ENCODE measurements at regions not wholly inside any gene's neighbourhood (a gene's known extent, or its start where the extent isn't known, plus 50 kb on each side); places are given as distances from the start of the nearest gene placed in this dataset.
"Not testable (repeated sequence)": the region's sequence is repeated elsewhere in the genome, so short reads cannot be mapped to it uniquely, and the experiment has no call there.

- H2AFZ ChIP-seq (ENCODE audit: low read depth, low read length); DNase-seq (ENCODE audit: low read depth); H3K4me3 ChIP-seq (ENCODE audit: insufficient read depth, low read depth, low read length); H3K36me3 ChIP-seq (ENCODE audit: insufficient read depth, low read length); H3K4me3 Mint-ChIP-seq (ENCODE audit: unreplicated experiment); H3K4me1 Mint-ChIP-seq (ENCODE audit: low read depth, unreplicated experiment); H3K27me3 ChIP-seq (ENCODE audit: insufficient read depth, low read length); H3K4me1 ChIP-seq (ENCODE audit: insufficient read depth, low read length); H3K27ac ChIP-seq (ENCODE audit: low read depth, low read length); H3K9me3 ChIP-seq (ENCODE audit: insufficient read depth, low read depth, low read length); H3K27me3 Mint-ChIP-seq (ENCODE audit: low read depth, unreplicated experiment); FAIRE-seq; H3K9me3 Mint-ChIP-seq (ENCODE audit: unreplicated experiment); H3K4me2 ChIP-seq (ENCODE audit: low read length); H3K27ac Mint-ChIP-seq (ENCODE audit: unreplicated experiment); H3K36me3 Mint-ChIP-seq (ENCODE audit: low read depth, unreplicated experiment); H4K20me1 ChIP-seq (ENCODE audit: insufficient read depth, low read length); H3K79me2 ChIP-seq (ENCODE audit: insufficient read depth, low read length); H3K9ac ChIP-seq (ENCODE audit: low read length): not testable (repeated sequence)
Measured at GRCh38 chr7:136109037-136109436, 131.9 kb upstream of the MTPN start.

DNA sequence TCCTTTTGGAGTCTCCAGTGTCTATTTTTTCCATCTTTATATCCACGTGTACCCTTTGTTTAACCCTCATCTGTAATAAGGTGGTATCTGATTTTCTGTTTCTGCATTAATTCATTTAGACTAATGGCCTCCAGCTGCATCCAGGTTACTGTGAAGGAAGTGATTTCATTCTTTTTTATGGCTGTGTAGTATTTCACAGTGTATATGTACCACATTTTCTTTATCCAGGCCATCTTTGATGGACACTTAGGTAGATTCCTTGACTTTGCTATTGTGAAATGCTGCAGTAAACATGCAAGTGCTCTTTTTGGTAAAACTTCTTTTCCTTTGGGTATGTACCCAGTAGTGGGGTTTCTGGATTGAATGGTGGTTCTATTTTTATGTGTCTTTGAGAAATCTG, 128.0 kb upstream of the MTPN start:
- H3K27ac ChIP-seq (ENCODE audit: low read depth, low read length), result no peak overlapping the region
- no peak overlapping the region for H3K9ac ChIP-seq (ENCODE audit: low read length)
- H3K9me3 ChIP-seq (ENCODE audit: insufficient read depth, low read depth, low read length), result no peaks in the 10 kb centered on the region
- no peaks in the 10 kb centered on the region for H3K27me3 Mint-ChIP-seq (ENCODE audit: low read depth, unreplicated experiment)
- no peaks in the 10 kb centered on the region for H3K27me3 ChIP-seq (ENCODE audit: insufficient read depth, low read length)
- FAIRE-seq (no peak), DNase-seq (ENCODE audit: low read depth) (no peak)
- H3K9me3 Mint-ChIP-seq (ENCODE audit: unreplicated experiment), result peaks cover 5% of the 10 kb centered on the region
- no peaks in the 10 kb centered on the region for H3K4me1 ChIP-seq (ENCODE audit: insufficient read depth, low read length)
- no peaks in the 10 kb centered on the region for H3K36me3 ChIP-seq (ENCODE audit: insufficient read depth, low read length)
- H2AFZ ChIP-seq (ENCODE audit: low read depth, low read length), result no peak overlapping the region
- no peak overlapping the region for H3K4me2 ChIP-seq (ENCODE audit: low read length)
- no peaks in the 10 kb centered on the region for H3K79me2 ChIP-seq (ENCODE audit: insufficient read depth, low read length)
- no peaks in the 10 kb centered on the region for H4K20me1 ChIP-seq (ENCODE audit: insufficient read depth, low read length)
- TF ChIP-seq CTCF (IDR thresholded peaks at IDR 0.05; ENCODE audit: insufficient read depth, low read depth, low read length), result no peak
- TF ChIP-seq EZH2 (IDR thresholded peaks at IDR 0.05; ENCODE audit: insufficient read depth, low read length), result no peak
- no peaks in the 10 kb centered on the region for H3K4me1 Mint-ChIP-seq (ENCODE audit: low read depth, unreplicated experiment)
- no peaks in the 10 kb centered on the region for H3K36me3 Mint-ChIP-seq (ENCODE audit: low read depth, unreplicated experiment)
- H3K4me3 ChIP-seq (ENCODE audit: insufficient read depth, low read depth, low read length), result no peak overlapping the region
- no peak overlapping the region for H3K27ac Mint-ChIP-seq (ENCODE audit: unreplicated experiment)
- H3K4me3 Mint-ChIP-seq (ENCODE audit: unreplicated experiment), result no peak overlapping the region

DNA sequence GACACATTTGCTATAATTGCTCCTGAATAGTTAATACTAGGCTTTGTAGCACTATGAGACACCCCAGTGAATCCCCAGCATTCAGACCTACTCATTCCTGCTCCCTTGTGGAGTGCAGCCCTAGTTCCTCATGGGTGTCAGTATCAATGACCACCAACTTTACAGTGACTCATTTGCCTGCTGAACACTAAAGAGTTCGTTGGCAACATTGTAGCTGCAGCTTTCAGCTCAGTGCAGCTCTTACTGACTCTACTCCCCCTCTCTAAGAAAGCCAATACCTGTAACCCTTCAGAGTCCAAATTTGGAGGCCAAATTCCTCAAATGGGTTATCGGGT, 127.1 kb upstream of the MTPN start:
- TF ChIP-seq EZH2 (IDR thresholded peaks at IDR 0.05; ENCODE audit: insufficient read depth, low read length) (no peak), CTCF (IDR thresholded peaks at IDR 0.05; ENCODE audit: insufficient read depth, low read depth, low read length) (no peak)
- Histone ChIP-seq H3K27me3 (ENCODE audit: insufficient read depth, low read length) (no peaks in the 10 kb centered on the region), H4K20me1 (ENCODE audit: insufficient read depth, low read length) (no peaks in the 10 kb centered on the region), H3K9me3 (ENCODE audit: insufficient read depth, low read depth, low read length) (no peaks in the 10 kb centered on the region), H3K4me1 (ENCODE audit: insufficient read depth, low read length) (no peaks in the 10 kb centered on the region), H3K4me3 (ENCODE audit: insufficient read depth, low read depth, low read length) (no peak overlapping the region), H3K9ac (ENCODE audit: low read length) (no peak overlapping the region), H2AFZ (ENCODE audit: low read depth, low read length) (no peak overlapping the region), H3K36me3 (ENCODE audit: insufficient read depth, low read length) (no peaks in the 10 kb centered on the region), H3K79me2 (ENCODE audit: insufficient read depth, low read length) (no peaks in the 10 kb centered on the region), H3K4me2 (ENCODE audit: low read length) (no peak overlapping the region), H3K27ac (ENCODE audit: low read depth, low read length) (no peak overlapping the region)
- DNase-seq (ENCODE audit: low read depth), result no peak
- FAIRE-seq, result no peak
- Mint-ChIP-seq H3K9me3 (ENCODE audit: unreplicated experiment) (peaks cover 4% of the 10 kb centered on the region), H3K36me3 (ENCODE audit: low read depth, unreplicated experiment) (no peaks in the 10 kb centered on the region), H3K4me3 (ENCODE audit: unreplicated experiment) (no peak overlapping the region), H3K27ac (ENCODE audit: unreplicated experiment) (no peak overlapping the region), H3K27me3 (ENCODE audit: low read depth, unreplicated experiment) (no peaks in the 10 kb centered on the region), H3K4me1 (ENCODE audit: low read depth, unreplicated experiment) (no peaks in the 10 kb centered on the region)
